ENCODE measurements at regions not wholly inside any gene's neighbourhood (a gene's known extent, or its start where the extent isn't known, plus 50 kb on each side); places are given as distances from the start of the nearest gene placed in this dataset.

DNA sequence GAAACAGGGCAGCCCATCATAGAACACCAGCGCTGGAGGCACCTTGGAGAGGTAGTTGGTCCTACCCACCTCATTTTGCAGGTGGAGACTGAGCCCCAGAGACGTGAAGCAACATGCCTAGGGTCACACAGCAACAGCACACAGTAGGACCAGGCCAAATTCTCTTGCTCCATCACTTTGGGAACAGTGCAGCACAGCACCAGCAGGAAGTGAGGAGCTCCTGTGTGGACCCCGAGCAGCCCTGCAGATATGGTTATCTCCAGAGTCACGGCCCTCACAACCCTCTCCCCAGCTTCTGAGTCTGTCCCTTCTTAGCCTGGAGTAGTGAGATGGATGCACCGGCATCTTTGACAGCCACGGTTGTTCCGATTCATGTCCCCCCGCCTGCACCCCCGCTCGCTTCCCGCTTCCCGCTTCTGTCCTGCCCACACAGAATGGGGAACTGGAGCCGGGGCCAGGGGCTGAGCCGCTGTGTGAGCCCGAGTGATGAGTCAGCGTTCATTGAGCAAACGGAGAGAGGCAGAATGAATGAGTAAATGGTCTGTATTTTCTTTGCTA lies 72.6 kb upstream of the DUSP22 start:
- peaks cover 74 to 92% of the 10 kb centered on the region in 2 donors for H3K4me1 Mint-ChIP-seq (ENCODE audit: low read depth in 2 of 2)
- DNase-seq (ENCODE audit: low spot score): no peak
- H3K27ac Mint-ChIP-seq: peak overlapping the region; percentile 85 to 94
- no peaks in the 10 kb centered on the region for H3K9me3 Mint-ChIP-seq
- no peak overlapping the region for H3K4me3 Mint-ChIP-seq
- no peaks in the 10 kb centered on the region for H3K36me3 Mint-ChIP-seq
- ATAC-seq: no peak
- H3K27me3 Mint-ChIP-seq: no peaks in the 10 kb centered on the region

- peak overlapping the region; percentile 85 to 94 for H3K27ac Mint-ChIP-seq
- no peak for ATAC-seq
Measured at GRCh38 chr6:220312-220711, 72.0 kb upstream of the DUSP22 start.

GRCh38 chr6:220721-221475 lies 71.4 kb upstream of the DUSP22 start:
- H3K9me3 Mint-ChIP-seq: no peaks in the 10 kb centered on the region
- ATAC-seq (peak in 1 of 2 donors; percentile 64), DNase-seq (ENCODE audit: low spot score) (peak; percentile 72)
- no peaks in the 10 kb centered on the region for H3K36me3 Mint-ChIP-seq
- H3K4me3 Mint-ChIP-seq: peak overlapping the region; percentile 78
- H3K4me1 Mint-ChIP-seq (ENCODE audit: low read depth in 2 of 2): peaks cover 73 to 92% of the 10 kb centered on the region in 2 donors
- H3K27me3 Mint-ChIP-seq: no peaks in the 10 kb centered on the region
- peak overlapping the region; percentile 85 to 94 for H3K27ac Mint-ChIP-seq

More at GRCh38 chr6:220312-220711, 72.0 kb upstream of the DUSP22 start:
- Mint-ChIP-seq H3K9me3 (no peaks in the 10 kb centered on the region), H3K4me3 (peak overlapping the region; percentile 78), H3K36me3 (no peaks in the 10 kb centered on the region), H3K4me1 (ENCODE audit: low read depth in 2 of 2) (peaks cover 74 to 92% of the 10 kb centered on the region in 2 donors), H3K27me3 (no peaks in the 10 kb centered on the region)
- DNase-seq (ENCODE audit: low spot score): no peak

GRCh38 chr6:221531-222349 lies 70.5 kb upstream of the DUSP22 start:
- Mint-ChIP-seq H3K36me3 (no peaks in the 10 kb centered on the region), H3K27ac (peak overlapping the region; percentile 85 to 94), H3K4me1 (ENCODE audit: low read depth in 2 of 2) (peaks cover 78 to 92% of the 10 kb centered on the region in 2 donors), H3K9me3 (no peaks in the 10 kb centered on the region), H3K4me3 (peak overlapping the region; percentile 78), H3K27me3 (no peaks in the 10 kb centered on the region)
- DNase-seq (ENCODE audit: low spot score): no peak
- ATAC-seq: peak in 1 of 2 donors; percentile 38

GRCh38 chr6:222468-222867 lies 69.8 kb upstream of the DUSP22 start:
- DNase-seq (ENCODE audit: low spot score) (no peak), ATAC-seq (no peak)
- H3K9me3 Mint-ChIP-seq: no peaks in the 10 kb centered on the region
- peaks cover 76 to 85% of the 10 kb centered on the region in 2 donors for H3K4me1 Mint-ChIP-seq (ENCODE audit: low read depth in 2 of 2)
- no peaks in the 10 kb centered on the region for H3K27me3 Mint-ChIP-seq
- peak overlapping the region; percentile 78 for H3K4me3 Mint-ChIP-seq
- H3K36me3 Mint-ChIP-seq: no peaks in the 10 kb centered on the region
- peak overlapping the region; percentile 85 to 94 for H3K27ac Mint-ChIP-seq

DNA sequence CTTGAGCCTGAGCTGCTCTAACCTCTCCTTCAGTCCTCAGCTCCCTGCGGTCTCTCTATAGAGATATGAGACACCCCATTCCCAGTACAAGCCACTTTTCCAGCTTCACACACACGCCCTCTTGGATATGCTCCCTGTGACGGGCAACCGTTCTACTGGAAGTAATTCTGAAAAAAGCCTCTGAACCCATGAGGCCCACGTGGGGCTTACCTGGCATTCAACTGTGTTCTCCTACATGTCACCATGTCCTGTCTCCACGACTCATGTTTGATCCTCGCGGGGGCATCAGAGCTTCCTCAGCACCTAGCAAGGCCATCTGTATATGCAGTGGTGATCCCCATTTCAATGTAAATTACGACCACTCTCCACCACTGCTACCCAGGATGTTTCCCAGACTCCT lies 69.2 kb upstream of the DUSP22 start:
- Mint-ChIP-seq H3K36me3 (no peaks in the 10 kb centered on the region), H3K4me1 (ENCODE audit: low read depth in 2 of 2) (peaks cover 73 to 80% of the 10 kb centered on the region in 2 donors), H3K9me3 (no peaks in the 10 kb centered on the region), H3K4me3 (peak overlapping the region; percentile 78), H3K27me3 (no peaks in the 10 kb centered on the region), H3K27ac (peak overlapping the region; percentile 85 to 94)
- DNase-seq (ENCODE audit: low spot score) (no peak), ATAC-seq (no peak)

- H3K27me3 Mint-ChIP-seq: no peaks in the 10 kb centered on the region
- DNase-seq (ENCODE audit: low spot score) (no peak), ATAC-seq (peak in 1 of 2 donors; percentile 32)
- peak overlapping the region; percentile 78 for H3K4me3 Mint-ChIP-seq
- no peaks in the 10 kb centered on the region for H3K36me3 Mint-ChIP-seq
- H3K9me3 Mint-ChIP-seq: no peaks in the 10 kb centered on the region
- peak overlapping the region; percentile 85 to 94 for H3K27ac Mint-ChIP-seq
- H3K4me1 Mint-ChIP-seq (ENCODE audit: low read depth in 2 of 2): peaks cover 70 to 77% of the 10 kb centered on the region in 2 donors
Measured at GRCh38 chr6:223763-224162, 68.5 kb upstream of the DUSP22 start.

- no peak for DNase-seq (ENCODE audit: low spot score)
- no peaks in the 10 kb centered on the region for H3K27me3 Mint-ChIP-seq
- peak overlapping the region; percentile 78 for H3K4me3 Mint-ChIP-seq
- H3K9me3 Mint-ChIP-seq: no peaks in the 10 kb centered on the region
- H3K4me1 Mint-ChIP-seq (ENCODE audit: low read depth in 2 of 2): peaks cover 65 to 71% of the 10 kb centered on the region in 2 donors
- peak overlapping the region; percentile 89 to 94 for H3K27ac Mint-ChIP-seq
- no peak for ATAC-seq
- no peaks in the 10 kb centered on the region for H3K36me3 Mint-ChIP-seq
Measured at GRCh38 chr6:224350-224749, 67.9 kb upstream of the DUSP22 start.

DNA sequence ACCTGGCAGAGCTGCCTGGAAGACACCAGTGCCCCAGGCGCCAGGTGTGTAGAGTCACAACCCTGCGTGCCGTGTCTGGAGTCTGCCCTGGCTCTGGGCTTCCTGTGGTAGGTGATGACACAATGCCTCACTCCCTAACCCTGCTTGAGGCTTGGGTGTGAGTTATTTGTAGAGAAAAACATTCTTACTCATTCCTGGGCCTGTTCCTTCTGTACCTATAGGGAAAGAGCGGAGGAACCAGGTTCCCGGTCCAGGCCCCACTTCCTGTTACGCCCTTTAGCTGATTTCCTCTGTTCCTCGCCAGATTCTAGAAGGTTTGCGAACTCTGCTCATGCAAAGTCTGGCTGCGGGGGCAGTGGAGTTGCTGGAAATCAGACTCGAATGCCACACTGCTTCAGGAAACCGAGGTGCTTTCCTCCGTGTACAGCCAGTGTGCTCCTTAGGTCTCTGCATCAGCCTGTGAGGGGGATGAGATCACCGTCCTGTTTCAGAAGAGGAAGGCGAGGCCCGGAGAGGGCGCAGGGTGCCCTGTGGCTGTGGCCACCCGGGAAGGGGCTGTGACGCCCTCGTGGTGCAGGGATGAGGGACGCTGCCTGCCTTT lies 67.1 kb upstream of the DUSP22 start:
- Mint-ChIP-seq H3K27ac (peak overlapping the region; percentile 89 to 94), H3K9me3 (no peaks in the 10 kb centered on the region), H3K36me3 (no peaks in the 10 kb centered on the region), H3K27me3 (no peaks in the 10 kb centered on the region), H3K4me3 (peak overlapping the region; percentile 78), H3K4me1 (ENCODE audit: low read depth in 2 of 2) (peaks cover 63 to 66% of the 10 kb centered on the region in 2 donors)
- ATAC-seq: peak; percentile 82 to 87
- peak; percentile 79 for DNase-seq (ENCODE audit: low spot score)

DNA sequence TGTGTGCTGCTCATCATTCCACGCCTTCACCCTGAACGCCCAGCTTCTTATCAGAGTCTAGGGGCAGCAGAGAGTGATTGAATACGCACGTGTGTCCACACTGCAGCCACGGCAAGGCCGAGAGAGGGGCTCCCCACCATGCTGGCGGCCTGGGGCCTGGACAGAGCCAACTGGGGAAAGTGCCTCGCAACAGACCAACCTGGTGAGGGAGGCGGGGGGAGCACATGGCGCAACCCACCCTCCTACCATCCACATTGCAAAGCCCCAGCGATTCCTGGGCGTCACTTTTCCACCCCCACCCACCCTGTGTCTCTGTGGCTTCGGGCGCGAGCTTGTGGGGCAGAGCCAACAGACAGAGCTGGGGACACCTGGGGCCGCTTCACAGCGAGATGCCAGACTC lies 66.4 kb upstream of the DUSP22 start:
- Mint-ChIP-seq H3K4me3 (peak overlapping the region; percentile 78), H3K4me1 (ENCODE audit: low read depth in 2 of 2) (peaks cover 62 to 66% of the 10 kb centered on the region in 2 donors), H3K9me3 (no peaks in the 10 kb centered on the region), H3K36me3 (no peaks in the 10 kb centered on the region), H3K27ac (peak overlapping the region; percentile 89 to 94), H3K27me3 (no peaks in the 10 kb centered on the region)
- DNase-seq (ENCODE audit: low spot score) (no peak), ATAC-seq (no peak)

- no peak for ATAC-seq
- peaks cover 59 to 63% of the 10 kb centered on the region in 2 donors for H3K4me1 Mint-ChIP-seq (ENCODE audit: low read depth in 2 of 2)
- peak overlapping the region; percentile 50 for H3K4me3 Mint-ChIP-seq
Measured at GRCh38 chr6:226516-227073, 65.7 kb upstream of the DUSP22 start.

GRCh38 chr6:227074-227782 lies 65.1 kb upstream of the DUSP22 start:
- peak overlapping the region; percentile 15 for H3K4me3 Mint-ChIP-seq
- no peaks in the 10 kb centered on the region for H3K36me3 Mint-ChIP-seq
- no peaks in the 10 kb centered on the region for H3K27me3 Mint-ChIP-seq
- DNase-seq (ENCODE audit: low spot score): no peak
- H3K27ac Mint-ChIP-seq: peak overlapping the region; percentile 89 to 94
- no peak for ATAC-seq
- H3K9me3 Mint-ChIP-seq: no peaks in the 10 kb centered on the region
- peaks cover 58 to 65% of the 10 kb centered on the region in 2 donors for H3K4me1 Mint-ChIP-seq (ENCODE audit: low read depth in 2 of 2)

More at GRCh38 chr6:226516-227073, 65.7 kb upstream of the DUSP22 start:
- Mint-ChIP-seq H3K27me3 (no peaks in the 10 kb centered on the region), H3K36me3 (no peaks in the 10 kb centered on the region), H3K9me3 (no peaks in the 10 kb centered on the region), H3K27ac (peak overlapping the region; percentile 89 to 94)
- DNase-seq (ENCODE audit: low spot score): no peak

All from natural killer cell treated with Interleukin-12 subunit alpha and Interleukin-12 subunit beta and Interleukin-15 and Interleukin-18, amount 100 ng/mL, for 72 hours (primary cell).